ENCODE measurements at regions not wholly inside any gene's neighbourhood (a gene's known extent, or its start where the extent isn't known, plus 50 kb on each side); places are given as distances from the start of the nearest gene placed in this dataset.

DNA sequence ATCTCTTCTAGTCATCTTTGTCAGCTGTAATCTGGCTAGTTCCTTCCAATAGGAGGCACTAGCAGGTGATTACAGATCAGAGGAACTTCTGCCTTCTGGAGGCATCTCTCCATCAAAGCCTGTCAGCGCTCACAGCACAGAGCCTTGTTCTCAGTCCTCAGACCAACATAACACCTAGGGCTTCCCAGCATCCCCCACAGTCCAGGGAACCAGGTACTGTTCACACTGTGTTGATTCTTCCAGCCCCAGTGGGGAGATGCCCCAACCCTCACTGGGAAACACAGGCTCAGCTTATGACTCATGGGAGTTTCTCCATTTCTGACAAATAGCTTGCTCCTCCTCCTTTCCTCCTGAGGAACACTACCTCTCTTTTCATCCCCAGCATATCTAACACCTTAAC, 601.7 kb downstream of the CBLN2 start:
- TF ChIP-seq, protein P1, sequence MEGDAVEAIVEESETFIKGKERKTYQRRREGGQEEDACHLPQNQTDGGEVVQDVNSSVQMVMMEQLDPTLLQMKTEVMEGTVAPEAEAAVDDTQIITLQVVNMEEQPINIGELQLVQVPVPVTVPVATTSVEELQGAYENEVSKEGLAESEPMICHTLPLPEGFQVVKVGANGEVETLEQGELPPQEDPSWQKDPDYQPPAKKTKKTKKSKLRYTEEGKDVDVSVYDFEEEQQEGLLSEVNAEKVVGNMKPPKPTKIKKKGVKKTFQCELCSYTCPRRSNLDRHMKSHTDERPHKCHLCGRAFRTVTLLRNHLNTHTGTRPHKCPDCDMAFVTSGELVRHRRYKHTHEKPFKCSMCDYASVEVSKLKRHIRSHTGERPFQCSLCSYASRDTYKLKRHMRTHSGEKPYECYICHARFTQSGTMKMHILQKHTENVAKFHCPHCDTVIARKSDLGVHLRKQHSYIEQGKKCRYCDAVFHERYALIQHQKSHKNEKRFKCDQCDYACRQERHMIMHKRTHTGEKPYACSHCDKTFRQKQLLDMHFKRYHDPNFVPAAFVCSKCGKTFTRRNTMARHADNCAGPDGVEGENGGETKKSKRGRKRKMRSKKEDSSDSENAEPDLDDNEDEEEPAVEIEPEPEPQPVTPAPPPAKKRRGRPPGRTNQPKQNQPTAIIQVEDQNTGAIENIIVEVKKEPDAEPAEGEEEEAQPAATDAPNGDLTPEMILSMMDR (IDR thresholded peaks at IDR 0.05): no peak
- TF ChIP-seq POLR2A (IDR thresholded peaks at IDR 0.05): no peak

All from tibial nerve (tissue), 3 donors.